ENCODE measurements at regions not wholly inside any gene's neighbourhood (a gene's known extent, or its start where the extent isn't known, plus 50 kb on each side); places are given as distances from the start of the nearest gene placed in this dataset.

- TF ChIP-seq, protein P1, sequence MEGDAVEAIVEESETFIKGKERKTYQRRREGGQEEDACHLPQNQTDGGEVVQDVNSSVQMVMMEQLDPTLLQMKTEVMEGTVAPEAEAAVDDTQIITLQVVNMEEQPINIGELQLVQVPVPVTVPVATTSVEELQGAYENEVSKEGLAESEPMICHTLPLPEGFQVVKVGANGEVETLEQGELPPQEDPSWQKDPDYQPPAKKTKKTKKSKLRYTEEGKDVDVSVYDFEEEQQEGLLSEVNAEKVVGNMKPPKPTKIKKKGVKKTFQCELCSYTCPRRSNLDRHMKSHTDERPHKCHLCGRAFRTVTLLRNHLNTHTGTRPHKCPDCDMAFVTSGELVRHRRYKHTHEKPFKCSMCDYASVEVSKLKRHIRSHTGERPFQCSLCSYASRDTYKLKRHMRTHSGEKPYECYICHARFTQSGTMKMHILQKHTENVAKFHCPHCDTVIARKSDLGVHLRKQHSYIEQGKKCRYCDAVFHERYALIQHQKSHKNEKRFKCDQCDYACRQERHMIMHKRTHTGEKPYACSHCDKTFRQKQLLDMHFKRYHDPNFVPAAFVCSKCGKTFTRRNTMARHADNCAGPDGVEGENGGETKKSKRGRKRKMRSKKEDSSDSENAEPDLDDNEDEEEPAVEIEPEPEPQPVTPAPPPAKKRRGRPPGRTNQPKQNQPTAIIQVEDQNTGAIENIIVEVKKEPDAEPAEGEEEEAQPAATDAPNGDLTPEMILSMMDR (IDR thresholded peaks at IDR 0.05; ENCODE audit: low read length), result no peak
- no peak for TF ChIP-seq EZH2phosphoT487 (IDR thresholded peaks at IDR 0.05; ENCODE audit: low read length)
Measured at GRCh38 chr7:110317541-110318265, 773.2 kb upstream of the LRRN3 start.

All from MM.1S (cell line).